H9 (cell line): ENCODE measurements at regions not wholly inside any gene's neighbourhood (a gene's known extent, or its start where the extent isn't known, plus 50 kb on each side); places are given as distances from the start of the nearest gene placed in this dataset.

Experiments
- DNase-seq: peaks from one replicate; pipeline ENCODE4 v3.0.0-alpha.2; 2017
- H2AFZ ChIP-seq: one replicate; pipeline ENCODE4 v1.6.1; 2013; ENCODE audit warnings: mild to moderate bottlenecking, low read length, control low read depth, moderate library complexity
- H2AK5ac ChIP-seq: 2 replicates; pipeline ENCODE4 v1.6.1; 2013; ENCODE audit warnings: low read length, control low read depth, mixed read lengths; ENCODE audit not compliant: insufficient read length
- H2BK120ac ChIP-seq: one replicate; pipeline ENCODE4 v1.6.1; 2013; ENCODE audit warnings: low read depth, mild to moderate bottlenecking, low read length, control low read depth, inconsistent platforms; ENCODE audit not compliant: poor library complexity, severe bottlenecking
- H2BK12ac ChIP-seq: 2 replicates; pipeline ENCODE4 v1.6.1; 2013; ENCODE audit warnings: low read length, control low read depth, mixed read lengths, low read depth; ENCODE audit not compliant: insufficient read length
- H2BK15ac ChIP-seq: 2 replicates; pipeline ENCODE4 v1.6.1; 2013; ENCODE audit warnings: low read depth, low read length, control low read depth
- H2BK20ac ChIP-seq: one replicate; pipeline ENCODE4 v1.6.1; 2013; ENCODE audit warnings: low read depth, mild to moderate bottlenecking, low read length, control low read depth, inconsistent platforms; ENCODE audit not compliant: poor library complexity, severe bottlenecking
- H2BK5ac ChIP-seq: 2 replicates; pipeline ENCODE4 v1.6.1; 2013; ENCODE audit warnings: low read length, control low read depth, mixed read lengths; ENCODE audit not compliant: insufficient read length
- H3K14ac ChIP-seq: 2 replicates; pipeline ENCODE4 v1.6.1; 2013; ENCODE audit warnings: low read length, control low read depth; ENCODE audit not compliant: insufficient read depth
- H3K18ac ChIP-seq: 2 replicates; pipeline ENCODE4 v1.6.1; 2013; ENCODE audit warnings: low read depth, mild to moderate bottlenecking, mixed read lengths, low read length, control low read depth; ENCODE audit not compliant: insufficient read length
- H3K23ac ChIP-seq: 2 replicates; pipeline ENCODE4 v1.6.1; 2013; ENCODE audit warnings: low read length, control low read depth, mixed read lengths, low read depth; ENCODE audit not compliant: insufficient read length
- H3K23me2 ChIP-seq: 2 replicates; pipeline ENCODE4 v1.6.1; 2013; ENCODE audit warnings: low read depth, mild to moderate bottlenecking, mixed read lengths, low read length, control low read depth; ENCODE audit not compliant: insufficient read length, poor library complexity, severe bottlenecking
- H3K27ac ChIP-seq: 2 replicates; pipeline ENCODE4 v1.5.1; 2013; ENCODE audit warnings: low read length, control low read depth, mixed read lengths, low read depth; ENCODE audit not compliant: insufficient read length
- H3K27me3 ChIP-seq: 2 replicates; pipeline ENCODE4 v1.6.1; 2013; ENCODE audit warnings: low read length, control low read depth, inconsistent platforms; ENCODE audit not compliant: insufficient read depth
- H3K4ac ChIP-seq: 2 replicates; pipeline ENCODE4 v1.6.1; 2013; ENCODE audit warnings: low read depth, mild to moderate bottlenecking, control low read depth, inconsistent platforms, low read length, moderate library complexity
- H3K4me1 ChIP-seq: 2 replicates; pipeline ENCODE4 v1.6.1; 2013; ENCODE audit warnings: low read length, control low read depth, inconsistent platforms; ENCODE audit not compliant: insufficient read depth
- H3K4me2 ChIP-seq: 2 replicates; pipeline ENCODE4 v1.6.1; 2013; ENCODE audit warnings: low read length, control low read depth, mixed read lengths; ENCODE audit not compliant: insufficient read length, insufficient read depth
- H3K56ac ChIP-seq: 2 replicates; pipeline ENCODE4 v1.6.1; 2013; ENCODE audit warnings: low read depth, mild to moderate bottlenecking, mixed read lengths, low read length, control low read depth; ENCODE audit not compliant: insufficient read length
- H3K79me1 ChIP-seq: 2 replicates; pipeline ENCODE4 v1.6.1; 2013; ENCODE audit warnings: low read depth, mild to moderate bottlenecking, moderate library complexity, low read length, control low read depth, inconsistent platforms; ENCODE audit not compliant: insufficient read depth, poor library complexity, severe bottlenecking
- H3K79me2 ChIP-seq: 2 replicates; pipeline ENCODE4 v1.6.1; 2013; ENCODE audit warnings: low read length, control low read depth, inconsistent platforms; ENCODE audit not compliant: insufficient read depth
- H3K9ac ChIP-seq: 2 replicates; pipeline ENCODE4 v1.6.1; 2013; ENCODE audit warnings: low read length, control low read depth, mixed read lengths; ENCODE audit not compliant: insufficient read length; ENCODE audit errors: extremely low read depth
- H3K9me3 ChIP-seq: one replicate; pipeline ENCODE4 v1.6.1; 2013; ENCODE audit warnings: low read depth, low read length, inconsistent platforms; ENCODE audit not compliant: control insufficient read depth
- H3T11ph ChIP-seq: one replicate; pipeline ENCODE4 v1.6.1; 2013; ENCODE audit warnings: mild to moderate bottlenecking, low read length, control low read depth, inconsistent platforms
- H4K20me1 ChIP-seq: one replicate; pipeline ENCODE4 v1.6.1; 2013; ENCODE audit not compliant: control insufficient read depth, insufficient read length, insufficient read depth
- H4K5ac ChIP-seq: 2 replicates; pipeline ENCODE4 v1.6.1; 2013; ENCODE audit warnings: low read depth, mild to moderate bottlenecking, mixed read lengths, low read length, control low read depth; ENCODE audit not compliant: insufficient read length
- H4K8ac ChIP-seq: replicated peaks from 2 replicates; pipeline ENCODE4 v1.6.1; 2013; ENCODE audit warnings: low read length, control low read depth, mixed read lengths, low read depth; ENCODE audit not compliant: insufficient read length
- H4K91ac ChIP-seq: 2 replicates; pipeline ENCODE4 v1.6.1; 2013; ENCODE audit warnings: low read depth, mild to moderate bottlenecking, moderate library complexity, mixed read lengths, low read length, control low read depth; ENCODE audit not compliant: insufficient read length
- H3K27ac Mint-ChIP-seq, 3 experiments: 2 replicates in 2 of 3; 3 replicates in 1 of 3; pipeline ENCODE4 v1.8.0; 2020 to 2021; ENCODE audit warnings: mixed read lengths in 3 of 3, mild to moderate bottlenecking in 1 of 3, moderate library complexity in 1 of 3
- H3K27me3 Mint-ChIP-seq: 2 replicates; pipeline ENCODE4 v1.8.0; 2021; ENCODE audit warnings: low read depth, mild to moderate bottlenecking, moderate library complexity, mixed read lengths
- H3K36me3 Mint-ChIP-seq, 3 experiments: 2 replicates in 2 of 3; 3 replicates in 1 of 3; pipeline ENCODE4 v1.8.0; 2020 to 2021; ENCODE audit warnings: low read depth in 3 of 3, mixed read lengths in 3 of 3; ENCODE audit not compliant: insufficient read depth in 1 of 3
- H3K4me1 Mint-ChIP-seq, 2 experiments: 2 replicates each; pipeline ENCODE4 v1.8.0; 2020; ENCODE audit warnings: mixed read lengths in 2 of 2
- H3K4me3 Mint-ChIP-seq, 2 experiments: 2 replicates in 1 of 2; 3 replicates in 1 of 2; pipeline ENCODE4 v1.8.0; 2020 to 2021; ENCODE audit warnings: mild to moderate bottlenecking in 2 of 2, mixed read lengths in 2 of 2, moderate library complexity in 1 of 2
- H3K9me3 Mint-ChIP-seq, 2 experiments: 2 replicates in 1 of 2; 3 replicates in 1 of 2; pipeline ENCODE4 v1.8.0; 2020; ENCODE audit warnings: mild to moderate bottlenecking in 2 of 2, mixed read lengths in 2 of 2, moderate library complexity in 1 of 2
- CTCF ChIP-seq: fragments of 200-600 bp; sonication (generic); conservative IDR thresholded peaks from 3 replicates; pipeline ENCODE4 v1.8.0; 2021; ENCODE audit warnings: antibody characterized with exemption, mild to moderate bottlenecking

GRCh38 chr4:114249976-114250375 lies 270.5 kb upstream of the ARSJ start:
- Mint-ChIP-seq H3K36me3 (no peaks in the 10 kb centered on the region; a peak in 1 of 7 replicates), H3K9me3 (peaks cover 0 to 3% of the 10 kb centered on the region in 2 experiments; a peak in 2 of 5 replicates), H3K4me3 (no peak overlapping the region), H3K4me1 (no peaks in the 10 kb centered on the region), H3K27me3 (no peaks in the 10 kb centered on the region), H3K27ac (no peak overlapping the region)
- H3K79me1 ChIP-seq = no peaks in the 10 kb centered on the region
- no peaks in the 10 kb centered on the region for H3K27me3 ChIP-seq
- no peaks in the 10 kb centered on the region for H3K4me1 ChIP-seq
- H3T11ph ChIP-seq = no peak overlapping the region
- H3K23ac ChIP-seq = no peak overlapping the region
- no peak overlapping the region for H2BK20ac ChIP-seq
- no peak overlapping the region for H4K8ac ChIP-seq
- no peak overlapping the region for H2AK5ac ChIP-seq
- no peaks in the 10 kb centered on the region for H3K23me2 ChIP-seq
- no peak for TF ChIP-seq CTCF
- H2BK12ac ChIP-seq = no peak overlapping the region
- H3K4ac ChIP-seq = no peak overlapping the region
- no peak overlapping the region for H3K27ac ChIP-seq
- no peak overlapping the region for H3K9ac ChIP-seq
- H3K9me3 ChIP-seq = no peaks in the 10 kb centered on the region
- H4K91ac ChIP-seq = no peak overlapping the region
- no peak overlapping the region for H3K56ac ChIP-seq
- H4K5ac ChIP-seq = no peak overlapping the region
- no peak overlapping the region for H2BK15ac ChIP-seq
- no peaks in the 10 kb centered on the region for H4K20me1 ChIP-seq
- H2BK5ac ChIP-seq = no peak overlapping the region
- H2BK120ac ChIP-seq = no peak overlapping the region
- no peak overlapping the region for H3K18ac ChIP-seq
- no peak overlapping the region for H3K14ac ChIP-seq
- H2AFZ ChIP-seq = no peak overlapping the region
- no peak overlapping the region for H3K4me2 ChIP-seq
- H3K79me2 ChIP-seq = no peaks in the 10 kb centered on the region
- DNase-seq = no peak
